ENCODE measurements at regions not wholly inside any gene's neighbourhood (a gene's known extent, or its start where the extent isn't known, plus 50 kb on each side); places are given as distances from the start of the nearest gene placed in this dataset.

DNA sequence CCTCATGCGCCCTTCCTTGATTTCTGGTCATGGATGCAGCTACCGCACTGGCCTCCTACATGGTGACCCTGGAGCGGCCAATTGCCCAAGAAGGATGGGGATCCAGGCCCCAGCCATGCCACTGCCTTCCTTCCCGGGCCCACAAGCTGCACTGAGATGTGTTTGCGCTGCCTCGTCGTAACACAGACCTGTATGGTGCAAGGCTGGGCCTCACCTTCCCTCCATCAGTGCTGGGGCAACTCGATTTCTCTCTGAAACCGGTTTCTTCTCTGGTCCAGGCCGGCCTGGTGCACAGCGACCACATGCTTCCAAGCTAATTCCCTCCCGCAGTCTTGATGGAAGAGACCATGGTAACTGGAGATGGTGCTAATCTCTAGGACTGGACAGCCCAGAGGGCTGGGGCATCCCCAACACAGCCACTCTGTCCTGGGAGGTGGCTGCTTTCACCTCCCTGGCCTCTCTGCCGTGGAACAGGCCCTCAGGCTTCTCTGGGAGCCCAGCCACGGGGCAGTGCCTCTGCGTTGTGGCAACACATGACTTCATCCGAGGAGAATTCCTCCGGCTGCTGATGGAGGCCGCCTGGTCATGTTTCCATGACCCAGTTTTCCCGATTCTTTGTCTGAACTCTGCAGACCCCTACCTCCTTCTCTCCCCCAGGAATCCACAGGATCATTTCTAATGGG is 184.2 kb downstream of the GLI2 start:
- no peak for TF ChIP-seq POLR2AphosphoS5 (IDR thresholded peaks at IDR 0.05; ENCODE audit: low read depth, low read length)
- TF ChIP-seq POLR2A (IDR thresholded peaks at IDR 0.05; ENCODE audit: low read depth, low read length): no peak
- TF ChIP-seq TAF1 (IDR thresholded peaks at IDR 0.05; ENCODE audit: low read depth, low read length): no peak
- TF ChIP-seq PAX5 (IDR thresholded peaks at IDR 0.05; ENCODE audit: insufficient read depth, low read length, severe bottlenecking): no peak
